GM23338 (cell line): ENCODE measurements at regions not wholly inside any gene's neighbourhood (a gene's known extent, or its start where the extent isn't known, plus 50 kb on each side); places are given as distances from the start of the nearest gene placed in this dataset.

ENCODE experiments used
- ATAC-seq: fragments of 200-7000 bp; cut with Tn5 transposase; 3 replicates; pipeline ENCODE4 v1.9.1; 2020
- DNase-seq: peaks from one replicate; pipeline ENCODE4 v3.0.0-alpha.2; 2015; ENCODE audit warnings: low spot score
- H2AFZ ChIP-seq: fragments of 200-600 bp; sonication (generic); 2 replicates; pipeline ENCODE4 v1.8.0; 2016; ENCODE audit warnings: antibody characterized with exemption, mild to moderate bottlenecking, moderate library complexity
- H3F3A ChIP-seq: fragments of 200-600 bp; sonication (generic); replicated peaks from 2 replicates; pipeline ENCODE4 v1.8.0; 2017; ENCODE audit warnings: antibody characterized with exemption, mixed run types, low read depth
- H3K27ac ChIP-seq: fragments of 200-600 bp; sonication (generic); 2 replicates; pipeline ENCODE4 v1.6.1; 2016; ENCODE audit warnings: low read depth
- H3K27me3 ChIP-seq: fragments of 200-600 bp; sonication (generic); 2 replicates; pipeline ENCODE4 v1.8.0; 2016; ENCODE audit warnings: mild to moderate bottlenecking, mixed run types, moderate library complexity; ENCODE audit not compliant: insufficient read depth
- H3K36me3 ChIP-seq: fragments of 200-600 bp; sonication (generic); 2 replicates; pipeline ENCODE4 v1.8.0; 2016; ENCODE audit warnings: mild to moderate bottlenecking; ENCODE audit not compliant: insufficient read depth
- H3K4me1 ChIP-seq: fragments of 200-600 bp; sonication (generic); 2 replicates; pipeline ENCODE4 v1.8.0; 2016; ENCODE audit warnings: mild to moderate bottlenecking, moderate library complexity; ENCODE audit not compliant: insufficient read depth
- H3K4me2 ChIP-seq: fragments of 200-600 bp; sonication (generic); 2 replicates; pipeline ENCODE4 v1.7.1; 2017; ENCODE audit warnings: mixed run types
- H3K4me3 ChIP-seq: fragments of 200-600 bp; sonication (generic); 2 replicates; pipeline ENCODE4 v1.6.1; 2016; ENCODE audit warnings: mixed run types
- H3K79me2 ChIP-seq: fragments of 200-600 bp; sonication (generic); replicated peaks from 2 replicates; pipeline ENCODE4 v1.8.0; 2017; ENCODE audit warnings: mild to moderate bottlenecking; ENCODE audit not compliant: insufficient read depth
- H3K9me2 ChIP-seq: fragments of 200-600 bp; sonication (generic); 2 replicates; pipeline ENCODE4 v1.8.0; 2017; ENCODE audit not compliant: insufficient read depth
- H4K20me1 ChIP-seq: fragments of 200-600 bp; sonication (generic); replicated peaks from 2 replicates; pipeline ENCODE4 v1.8.0; 2017; ENCODE audit warnings: mild to moderate bottlenecking; ENCODE audit not compliant: insufficient read depth
- H3K27ac Mint-ChIP-seq: 2 replicates; pipeline ENCODE4 v1.8.0; 2020; ENCODE audit warnings: inconsistent platforms, mild to moderate bottlenecking, moderate library complexity, mixed read lengths
- H3K27me3 Mint-ChIP-seq: 3 replicates; pipeline ENCODE4 v1.8.0; 2022; ENCODE audit warnings: low read depth, mild to moderate bottlenecking, moderate library complexity, mixed read lengths, inconsistent platforms; ENCODE audit not compliant: insufficient read depth, poor library complexity
- H3K36me3 Mint-ChIP-seq: 3 replicates; pipeline ENCODE4 v1.8.0; 2021; ENCODE audit warnings: low read depth, mild to moderate bottlenecking, inconsistent platforms, moderate library complexity, mixed read lengths
- H3K4me1 Mint-ChIP-seq: 3 replicates; pipeline ENCODE4 v1.8.0; 2020; ENCODE audit warnings: mild to moderate bottlenecking, inconsistent platforms, mixed read lengths
- H3K4me3 Mint-ChIP-seq: 3 replicates; pipeline ENCODE4 v1.8.0; 2021; ENCODE audit warnings: moderate library complexity, mild to moderate bottlenecking, inconsistent platforms, mixed read lengths
- H3K9me3 Mint-ChIP-seq: 3 replicates; pipeline ENCODE4 v1.8.0; 2020; ENCODE audit warnings: moderate library complexity, mild to moderate bottlenecking, inconsistent platforms, mixed read lengths
- CREB1 ChIP-seq: fragments of 250-450 bp; sonication (Bioruptor Pico); IDR thresholded peaks from 2 replicates; pipeline ENCODE4 v1.5.0; 2020; ENCODE audit warnings: low read depth, mild to moderate bottlenecking, moderate library complexity
- CTCF ChIP-seq, 2 experiments: fragments of 200-600 bp in 1 of 2; sonication (generic) in 1 of 2; conservative IDR thresholded peaks; 2 replicates each; pipeline versions ENCODE4 v1.5.1 to v1.6.1; 2016 to 2017; ENCODE audit warnings: antibody characterized with exemption in 2 of 2, low read depth in 2 of 2, mild to moderate bottlenecking in 2 of 2, moderate library complexity in 1 of 2
- JUNB ChIP-seq: IDR thresholded peaks from one replicate; pipeline ENCODE4 v1.6.1; 2016; ENCODE audit warnings: antibody characterized with exemption; ENCODE audit not compliant: unreplicated experiment
- POLR2AphosphoS5 ChIP-seq: IDR thresholded peaks from 2 replicates; pipeline ENCODE4 v1.6.1; 2016; ENCODE audit warnings: antibody characterized with exemption, low read depth
- REST ChIP-seq: IDR thresholded peaks from one replicate; pipeline ENCODE4 v1.6.1; 2018; ENCODE audit warnings: antibody characterized with exemption; ENCODE audit not compliant: unreplicated experiment
- STAT1 ChIP-seq: IDR thresholded peaks from one replicate; pipeline ENCODE4 v1.6.1; 2016; ENCODE audit warnings: antibody characterized with exemption; ENCODE audit not compliant: unreplicated experiment
- ZNF331 ChIP-seq: fragments of 250-450 bp; sonication (Bioruptor Pico); IDR thresholded peaks from 2 replicates; pipeline ENCODE4 v1.5.0; 2020; ENCODE audit warnings: low read depth, mild to moderate bottlenecking, moderate library complexity
- TF ChIP-seq, protein P1 (sequence below): fragments of 250-450 bp; sonication (Bioruptor Pico); IDR thresholded peaks from 2 replicates; pipeline ENCODE4 v1.5.0; 2020; ENCODE audit warnings: mild to moderate bottlenecking, moderate library complexity
- TF ChIP-seq, protein P2 (sequence below): IDR thresholded peaks from 2 replicates; pipeline ENCODE4 v1.6.1; 2016; ENCODE audit warnings: antibody characterized with exemption

- TF ChIP-seq REST (no peak), CREB1 (CRISPR knock-in tag) (no peak)
Observed at GRCh38 chr1:88200545-88200944, 483.5 kb upstream of the PKN2 start (continued).

DNA sequence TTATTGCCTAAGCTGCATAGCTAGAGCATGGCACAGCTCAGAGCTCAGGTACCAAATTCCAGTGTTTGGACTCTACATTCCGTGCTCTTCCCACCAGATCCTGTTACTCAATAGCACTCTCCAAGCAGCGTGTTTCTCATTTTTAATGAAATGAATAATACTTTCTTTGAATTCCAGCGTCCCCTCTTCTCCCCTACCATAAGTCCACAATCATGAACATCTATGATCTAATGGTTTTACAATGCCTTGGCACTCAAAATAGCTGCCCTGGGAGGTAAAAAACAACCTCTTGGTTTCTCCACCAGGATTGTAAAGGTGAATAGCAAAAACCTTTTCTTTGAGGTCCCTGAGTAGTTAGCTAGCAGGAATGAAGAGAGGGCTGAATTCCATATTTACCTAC lies 480.0 kb upstream of the PKN2 start:
- no peak overlapping the region for H2AFZ ChIP-seq

More for the DNA sequence above, 480.0 kb upstream of the PKN2 start:
- Mint-ChIP-seq H3K27me3 (no peaks in the 10 kb centered on the region), H3K36me3 (no peaks in the 10 kb centered on the region), H3K4me1 (no peaks in the 10 kb centered on the region), H3K27ac (no peak overlapping the region), H3K9me3 (no peaks in the 10 kb centered on the region), H3K4me3 (no peak overlapping the region)
- H3K79me2 ChIP-seq = no peaks in the 10 kb centered on the region
- no peaks in the 10 kb centered on the region for H3F3A ChIP-seq
- no peak overlapping the region for H3K27ac ChIP-seq
- no peak overlapping the region for H3K4me2 ChIP-seq
- H3K27me3 ChIP-seq = no peaks in the 10 kb centered on the region
- ATAC-seq = no peak
- no peaks in the 10 kb centered on the region for H3K4me1 ChIP-seq
- no peak for TF ChIP-seq POLR2AphosphoS5
- TF ChIP-seq REST = no peak
- TF ChIP-seq, protein P1, sequence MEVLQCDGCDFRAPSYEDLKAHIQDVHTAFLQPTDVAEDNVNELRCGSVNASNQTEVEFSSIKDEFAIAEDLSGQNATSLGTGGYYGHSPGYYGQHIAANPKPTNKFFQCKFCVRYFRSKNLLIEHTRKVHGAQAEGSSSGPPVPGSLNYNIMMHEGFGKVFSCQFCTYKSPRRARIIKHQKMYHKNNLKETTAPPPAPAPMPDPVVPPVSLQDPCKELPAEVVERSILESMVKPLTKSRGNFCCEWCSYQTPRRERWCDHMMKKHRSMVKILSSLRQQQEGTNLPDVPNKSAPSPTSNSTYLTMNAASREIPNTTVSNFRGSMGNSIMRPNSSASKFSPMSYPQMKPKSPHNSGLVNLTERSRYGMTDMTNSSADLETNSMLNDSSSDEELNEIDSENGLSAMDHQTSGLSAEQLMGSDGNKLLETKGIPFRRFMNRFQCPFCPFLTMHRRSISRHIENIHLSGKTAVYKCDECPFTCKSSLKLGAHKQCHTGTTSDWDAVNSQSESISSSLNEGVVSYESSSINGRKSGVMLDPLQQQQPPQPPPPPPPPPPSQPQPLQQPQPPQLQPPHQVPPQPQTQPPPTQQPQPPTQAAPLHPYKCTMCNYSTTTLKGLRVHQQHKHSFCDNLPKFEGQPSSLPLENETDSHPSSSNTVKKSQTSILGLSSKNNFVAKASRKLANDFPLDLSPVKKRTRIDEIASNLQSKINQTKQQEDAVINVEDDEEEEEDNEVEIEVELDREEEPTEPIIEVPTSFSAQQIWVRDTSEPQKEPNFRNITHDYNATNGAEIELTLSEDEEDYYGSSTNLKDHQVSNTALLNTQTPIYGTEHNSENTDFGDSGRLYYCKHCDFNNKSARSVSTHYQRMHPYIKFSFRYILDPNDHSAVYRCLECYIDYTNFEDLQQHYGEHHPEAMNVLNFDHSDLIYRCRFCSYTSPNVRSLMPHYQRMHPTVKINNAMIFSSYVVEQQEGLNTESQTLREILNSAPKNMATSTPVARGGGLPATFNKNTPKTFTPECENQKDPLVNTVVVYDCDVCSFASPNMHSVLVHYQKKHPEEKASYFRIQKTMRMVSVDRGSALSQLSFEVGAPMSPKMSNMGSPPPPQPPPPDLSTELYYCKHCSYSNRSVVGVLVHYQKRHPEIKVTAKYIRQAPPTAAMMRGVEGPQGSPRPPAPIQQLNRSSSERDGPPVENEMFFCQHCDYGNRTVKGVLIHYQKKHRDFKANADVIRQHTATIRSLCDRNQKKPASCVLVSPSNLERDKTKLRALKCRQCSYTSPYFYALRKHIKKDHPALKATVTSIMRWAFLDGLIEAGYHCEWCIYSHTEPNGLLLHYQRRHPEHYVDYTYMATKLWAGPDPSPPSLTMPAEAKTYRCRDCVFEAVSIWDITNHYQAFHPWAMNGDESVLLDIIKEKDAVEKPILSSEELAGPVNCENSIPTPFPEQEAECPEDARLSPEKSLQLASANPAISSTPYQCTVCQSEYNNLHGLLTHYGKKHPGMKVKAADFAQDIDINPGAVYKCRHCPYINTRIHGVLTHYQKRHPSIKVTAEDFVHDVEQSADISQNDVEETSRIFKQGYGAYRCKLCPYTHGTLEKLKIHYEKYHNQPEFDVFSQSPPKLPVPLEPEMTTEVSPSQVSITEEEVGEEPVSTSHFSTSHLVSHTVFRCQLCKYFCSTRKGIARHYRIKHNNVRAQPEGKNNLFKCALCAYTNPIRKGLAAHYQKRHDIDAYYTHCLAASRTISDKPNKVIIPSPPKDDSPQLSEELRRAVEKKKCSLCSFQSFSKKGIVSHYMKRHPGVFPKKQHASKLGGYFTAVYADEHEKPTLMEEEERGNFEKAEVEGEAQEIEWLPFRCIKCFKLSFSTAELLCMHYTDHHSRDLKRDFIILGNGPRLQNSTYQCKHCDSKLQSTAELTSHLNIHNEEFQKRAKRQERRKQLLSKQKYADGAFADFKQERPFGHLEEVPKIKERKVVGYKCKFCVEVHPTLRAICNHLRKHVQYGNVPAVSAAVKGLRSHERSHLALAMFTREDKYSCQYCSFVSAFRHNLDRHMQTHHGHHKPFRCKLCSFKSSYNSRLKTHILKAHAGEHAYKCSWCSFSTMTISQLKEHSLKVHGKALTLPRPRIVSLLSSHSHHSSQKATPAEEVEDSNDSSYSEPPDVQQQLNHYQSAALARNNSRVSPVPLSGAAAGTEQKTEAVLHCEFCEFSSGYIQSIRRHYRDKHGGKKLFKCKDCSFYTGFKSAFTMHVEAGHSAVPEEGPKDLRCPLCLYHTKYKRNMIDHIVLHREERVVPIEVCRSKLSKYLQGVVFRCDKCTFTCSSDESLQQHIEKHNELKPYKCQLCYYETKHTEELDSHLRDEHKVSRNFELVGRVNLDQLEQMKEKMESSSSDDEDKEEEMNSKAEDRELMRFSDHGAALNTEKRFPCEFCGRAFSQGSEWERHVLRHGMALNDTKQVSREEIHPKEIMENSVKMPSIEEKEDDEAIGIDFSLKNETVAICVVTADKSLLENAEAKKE = no peak
- TF ChIP-seq STAT1 = no peak
- TF ChIP-seq ZNF331 (CRISPR knock-in tag) = no peak
- TF ChIP-seq JUNB = no peak
- TF ChIP-seq CREB1 (CRISPR knock-in tag) = no peak
- TF ChIP-seq, protein P2, sequence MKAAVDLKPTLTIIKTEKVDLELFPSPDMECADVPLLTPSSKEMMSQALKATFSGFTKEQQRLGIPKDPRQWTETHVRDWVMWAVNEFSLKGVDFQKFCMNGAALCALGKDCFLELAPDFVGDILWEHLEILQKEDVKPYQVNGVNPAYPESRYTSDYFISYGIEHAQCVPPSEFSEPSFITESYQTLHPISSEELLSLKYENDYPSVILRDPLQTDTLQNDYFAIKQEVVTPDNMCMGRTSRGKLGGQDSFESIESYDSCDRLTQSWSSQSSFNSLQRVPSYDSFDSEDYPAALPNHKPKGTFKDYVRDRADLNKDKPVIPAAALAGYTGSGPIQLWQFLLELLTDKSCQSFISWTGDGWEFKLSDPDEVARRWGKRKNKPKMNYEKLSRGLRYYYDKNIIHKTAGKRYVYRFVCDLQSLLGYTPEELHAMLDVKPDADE = no peak
- TF ChIP-seq CTCF (conservative IDR thresholded peaks at IDR 0.05; ENCODE audit: low read depth in 2 of 2) = no peak
- no peak overlapping the region for H3K4me3 ChIP-seq
- DNase-seq = no peak
- H4K20me1 ChIP-seq = no peaks in the 10 kb centered on the region
- peaks cover 4% of the 10 kb centered on the region; the same call in 1 of the 2 replicates for H3K9me2 ChIP-seq
- no peaks in the 10 kb centered on the region for H3K36me3 ChIP-seq
